ENCODE measurements at regions not wholly inside any gene's neighbourhood (a gene's known extent, or its start where the extent isn't known, plus 50 kb on each side); places are given as distances from the start of the nearest gene placed in this dataset.

GRCh38 chr2:71784734-71785511, 331.6 kb downstream of the DYSF start:
- Mint-ChIP-seq H3K36me3 (no peaks in the 10 kb centered on the region), H3K27me3 (no peaks in the 10 kb centered on the region), H3K4me3 (no peak overlapping the region), H3K4me1 (no peaks in the 10 kb centered on the region), H3K27ac (no peak overlapping the region), H3K9me3 (no peaks in the 10 kb centered on the region)

GRCh38 chr2:71783815-71784214, 330.5 kb downstream of the DYSF start:
- H3K4me3 Mint-ChIP-seq = no peak overlapping the region

GRCh38 chr2:71783215-71783614, 329.9 kb downstream of the DYSF start:
- H3K27me3 Mint-ChIP-seq = no peaks in the 10 kb centered on the region

More at GRCh38 chr2:71783815-71784214, 330.5 kb downstream of the DYSF start:
- Mint-ChIP-seq H3K36me3 (no peaks in the 10 kb centered on the region), H3K9me3 (no peaks in the 10 kb centered on the region), H3K27me3 (no peaks in the 10 kb centered on the region), H3K27ac (no peak overlapping the region), H3K4me1 (no peaks in the 10 kb centered on the region)

GRCh38 chr2:71782323-71782722, 329.0 kb downstream of the DYSF start:
- H3K4me3 Mint-ChIP-seq = no peak overlapping the region

More at GRCh38 chr2:71783215-71783614, 329.9 kb downstream of the DYSF start:
- H3K9me3 Mint-ChIP-seq = no peaks in the 10 kb centered on the region
- H3K4me3 Mint-ChIP-seq = no peak overlapping the region
- H3K4me1 Mint-ChIP-seq = no peaks in the 10 kb centered on the region
- H3K36me3 Mint-ChIP-seq = no peaks in the 10 kb centered on the region
- no peak overlapping the region for H3K27ac Mint-ChIP-seq

GRCh38 chr2:71781695-71782228, 328.4 kb downstream of the DYSF start:
- no peak overlapping the region for H3K27ac Mint-ChIP-seq
- no peaks in the 10 kb centered on the region for H3K9me3 Mint-ChIP-seq
- peaks cover 3% of the 10 kb centered on the region for H3K27me3 Mint-ChIP-seq
- H3K4me1 Mint-ChIP-seq = no peaks in the 10 kb centered on the region
- H3K4me3 Mint-ChIP-seq = no peak overlapping the region
- H3K36me3 Mint-ChIP-seq = no peaks in the 10 kb centered on the region

More at GRCh38 chr2:71782323-71782722, 329.0 kb downstream of the DYSF start:
- Mint-ChIP-seq H3K27ac (no peak overlapping the region), H3K9me3 (no peaks in the 10 kb centered on the region), H3K4me1 (no peaks in the 10 kb centered on the region), H3K27me3 (peaks cover 2% of the 10 kb centered on the region), H3K36me3 (no peaks in the 10 kb centered on the region)

GRCh38 chr2:71780162-71780561, 326.8 kb downstream of the DYSF start:
- Mint-ChIP-seq H3K4me3 (no peak overlapping the region), H3K27me3 (peaks cover 3% of the 10 kb centered on the region), H3K4me1 (no peaks in the 10 kb centered on the region), H3K9me3 (no peaks in the 10 kb centered on the region), H3K36me3 (no peaks in the 10 kb centered on the region), H3K27ac (no peak overlapping the region)

GRCh38 chr2:71779774-71780105, 326.4 kb downstream of the DYSF start:
- H3K4me3 Mint-ChIP-seq = no peak overlapping the region
- H3K36me3 Mint-ChIP-seq = no peaks in the 10 kb centered on the region
- H3K9me3 Mint-ChIP-seq = no peaks in the 10 kb centered on the region
- H3K27ac Mint-ChIP-seq = no peak overlapping the region
- H3K27me3 Mint-ChIP-seq = peaks cover 3% of the 10 kb centered on the region
- no peaks in the 10 kb centered on the region for H3K4me1 Mint-ChIP-seq

- Mint-ChIP-seq H3K27me3 (peaks cover 3% of the 10 kb centered on the region), H3K27ac (no peak overlapping the region), H3K4me1 (no peaks in the 10 kb centered on the region), H3K36me3 (no peaks in the 10 kb centered on the region), H3K9me3 (no peaks in the 10 kb centered on the region), H3K4me3 (no peak overlapping the region)
Measured at GRCh38 chr2:71778936-71779773, 325.8 kb downstream of the DYSF start.

- Mint-ChIP-seq H3K4me1 (no peaks in the 10 kb centered on the region), H3K27ac (no peak overlapping the region), H3K27me3 (peaks cover 3% of the 10 kb centered on the region), H3K36me3 (no peaks in the 10 kb centered on the region), H3K4me3 (no peak overlapping the region), H3K9me3 (no peaks in the 10 kb centered on the region)
Measured at GRCh38 chr2:71778514-71778913, 325.2 kb downstream of the DYSF start.

- Mint-ChIP-seq H3K9me3 (peaks cover 0 to 2% (median 2%) of the 10 kb centered on the region in 3 donors), H3K4me3 (no peak overlapping the region), H3K4me1 (no peaks in the 10 kb centered on the region), H3K36me3 (no peaks in the 10 kb centered on the region), H3K27ac (no peak overlapping the region), H3K27me3 (peaks cover 3% of the 10 kb centered on the region)
Measured at GRCh38 chr2:71777946-71778345, 324.6 kb downstream of the DYSF start.

GRCh38 chr2:71776227-71776626, 322.9 kb downstream of the DYSF start:
- Mint-ChIP-seq H3K4me3 (no peak overlapping the region), H3K27me3 (peaks cover 3% of the 10 kb centered on the region), H3K4me1 (no peaks in the 10 kb centered on the region), H3K27ac (no peak overlapping the region), H3K36me3 (no peaks in the 10 kb centered on the region), H3K9me3 (peaks cover 2% of the 10 kb centered on the region in 3 donors)

- Mint-ChIP-seq H3K27me3 (peaks cover 3% of the 10 kb centered on the region), H3K4me3 (no peak overlapping the region)
Measured at GRCh38 chr2:71773218-71773617, 319.9 kb downstream of the DYSF start.

GRCh38 chr2:71772510-71773172, 319.3 kb downstream of the DYSF start:
- Mint-ChIP-seq H3K36me3 (no peaks in the 10 kb centered on the region), H3K4me3 (no peak overlapping the region), H3K27ac (no peak overlapping the region), H3K27me3 (peaks cover 1% of the 10 kb centered on the region), H3K4me1 (no peaks in the 10 kb centered on the region), H3K9me3 (peaks cover 2 to 7% (median 5%) of the 10 kb centered on the region in 3 donors)

More at GRCh38 chr2:71773218-71773617, 319.9 kb downstream of the DYSF start:
- H3K4me1 Mint-ChIP-seq = no peaks in the 10 kb centered on the region
- H3K27ac Mint-ChIP-seq = no peak overlapping the region
- H3K9me3 Mint-ChIP-seq = peaks cover 2 to 7% (median 5%) of the 10 kb centered on the region in 3 donors
- no peaks in the 10 kb centered on the region for H3K36me3 Mint-ChIP-seq

- Mint-ChIP-seq H3K9me3 (peaks cover 0 to 7% (median 3%) of the 10 kb centered on the region in 3 donors), H3K36me3 (no peaks in the 10 kb centered on the region), H3K27me3 (peaks cover 2% of the 10 kb centered on the region), H3K4me1 (no peaks in the 10 kb centered on the region), H3K4me3 (no peak overlapping the region), H3K27ac (no peak overlapping the region)
Measured at GRCh38 chr2:71767663-71768062, 314.3 kb downstream of the DYSF start.

GRCh38 chr2:71759060-71759459, 305.7 kb downstream of the DYSF start:
- Mint-ChIP-seq H3K27ac (no peak overlapping the region), H3K4me3 (no peak overlapping the region), H3K9me3 (peaks cover 0 to 2% (median 1%) of the 10 kb centered on the region in 3 donors), H3K27me3 (peaks cover 3% of the 10 kb centered on the region), H3K36me3 (peaks cover 1% of the 10 kb centered on the region), H3K4me1 (no peaks in the 10 kb centered on the region)
